ENCODE measurements at regions not wholly inside any gene's neighbourhood (a gene's known extent, or its start where the extent isn't known, plus 50 kb on each side); places are given as distances from the start of the nearest gene placed in this dataset.

DNA sequence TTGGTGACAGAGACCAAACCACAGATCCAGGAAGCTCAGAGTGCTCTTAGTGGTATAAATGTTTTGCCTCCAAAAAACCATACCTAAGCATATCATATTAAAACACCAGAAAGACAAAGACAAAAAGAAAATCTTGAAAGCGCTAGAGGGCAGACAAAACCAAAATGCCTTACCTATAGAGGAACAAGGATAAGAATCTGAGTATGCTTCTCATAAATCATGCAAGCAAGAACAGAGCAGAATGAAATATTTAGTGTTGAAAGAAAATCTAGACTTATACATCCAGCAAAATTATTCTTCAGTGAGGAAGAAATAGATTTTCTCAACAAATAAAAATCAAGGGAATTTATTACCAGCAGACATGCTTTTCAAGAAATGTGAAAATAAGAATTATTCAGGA is 941.0 kb upstream of the INTU start:
- TF ChIP-seq POLR2AphosphoS5 (IDR thresholded peaks at IDR 0.05; ENCODE audit: low read depth, low read length) (no peak), SPI1 (IDR thresholded peaks at IDR 0.05; ENCODE audit: low read depth, low read length) (no peak), PAX5 (IDR thresholded peaks at IDR 0.05; ENCODE audit: insufficient read depth, low read length, severe bottlenecking) (no peak), TAF1 (IDR thresholded peaks at IDR 0.05; ENCODE audit: low read depth, low read length) (no peak), POU2F2 (IDR thresholded peaks at IDR 0.05; ENCODE audit: low read depth, low read length) (no peak), POLR2A (IDR thresholded peaks at IDR 0.05; ENCODE audit: low read depth, low read length) (no peak)
- DNase-seq (ENCODE audit: insufficient read length, low spot score) (no peak), FAIRE-seq (no peak)

DNA sequence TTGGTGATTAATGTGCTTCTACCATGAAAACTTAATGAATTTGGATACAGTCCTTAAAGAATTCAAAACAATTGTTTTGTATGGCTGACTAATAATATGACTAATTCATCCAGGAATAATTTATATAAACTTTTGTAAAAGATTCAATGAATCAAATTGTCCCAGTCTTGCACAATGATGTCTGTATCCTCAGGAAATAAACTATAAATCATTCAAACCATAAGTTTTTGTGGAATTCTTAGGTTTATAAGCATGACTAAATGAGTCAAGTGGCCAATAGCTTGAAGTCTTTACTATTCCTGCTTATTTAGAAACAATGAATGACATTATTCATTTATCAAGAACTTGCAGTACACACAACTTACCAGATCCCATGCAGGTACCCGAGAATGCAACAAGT is 935.0 kb upstream of the INTU start:
- FAIRE-seq (no peak), DNase-seq (ENCODE audit: insufficient read length, low spot score) (no peak)
- TF ChIP-seq PAX5 (IDR thresholded peaks at IDR 0.05; ENCODE audit: insufficient read depth, low read length, severe bottlenecking) (no peak), POU2F2 (IDR thresholded peaks at IDR 0.05; ENCODE audit: low read depth, low read length) (no peak), POLR2AphosphoS5 (IDR thresholded peaks at IDR 0.05; ENCODE audit: low read depth, low read length) (no peak), POLR2A (IDR thresholded peaks at IDR 0.05; ENCODE audit: low read depth, low read length) (no peak), TAF1 (IDR thresholded peaks at IDR 0.05; ENCODE audit: low read depth, low read length) (no peak), SPI1 (IDR thresholded peaks at IDR 0.05; ENCODE audit: low read depth, low read length) (no peak)

- no peak for TF ChIP-seq PAX5 (IDR thresholded peaks at IDR 0.05; ENCODE audit: insufficient read depth, low read length, severe bottlenecking)
- no peak for TF ChIP-seq POLR2AphosphoS5 (IDR thresholded peaks at IDR 0.05; ENCODE audit: low read depth, low read length)
- no peak for TF ChIP-seq POU2F2 (IDR thresholded peaks at IDR 0.05; ENCODE audit: low read depth, low read length)
- TF ChIP-seq SPI1 (IDR thresholded peaks at IDR 0.05; ENCODE audit: low read depth, low read length) = no peak
- no peak for TF ChIP-seq POLR2A (IDR thresholded peaks at IDR 0.05; ENCODE audit: low read depth, low read length)
- no peak for TF ChIP-seq TAF1 (IDR thresholded peaks at IDR 0.05; ENCODE audit: low read depth, low read length)
- FAIRE-seq = no peak
- no peak for DNase-seq (ENCODE audit: insufficient read length, low spot score)
These were observed 934.5 kb upstream of the INTU start for GRCh38 chr4:126698224-126698623.

- TF ChIP-seq POLR2A (IDR thresholded peaks at IDR 0.05; ENCODE audit: low read depth, low read length) (no peak), SPI1 (IDR thresholded peaks at IDR 0.05; ENCODE audit: low read depth, low read length) (no peak), PAX5 (IDR thresholded peaks at IDR 0.05; ENCODE audit: insufficient read depth, low read length, severe bottlenecking) (no peak), POLR2AphosphoS5 (IDR thresholded peaks at IDR 0.05; ENCODE audit: low read depth, low read length) (no peak), TAF1 (IDR thresholded peaks at IDR 0.05; ENCODE audit: low read depth, low read length) (no peak), POU2F2 (IDR thresholded peaks at IDR 0.05; ENCODE audit: low read depth, low read length) (no peak)
- FAIRE-seq (no peak), DNase-seq (ENCODE audit: insufficient read length, low spot score) (no peak)
These were observed 931.0 kb upstream of the INTU start for GRCh38 chr4:126701756-126702155.

GRCh38 chr4:126702747-126703146 is 930.0 kb upstream of the INTU start:
- FAIRE-seq (no peak), DNase-seq (ENCODE audit: insufficient read length, low spot score) (no peak)
- TF ChIP-seq POLR2AphosphoS5 (IDR thresholded peaks at IDR 0.05; ENCODE audit: low read depth, low read length) (no peak), POLR2A (IDR thresholded peaks at IDR 0.05; ENCODE audit: low read depth, low read length) (no peak), PAX5 (IDR thresholded peaks at IDR 0.05; ENCODE audit: insufficient read depth, low read length, severe bottlenecking) (no peak), POU2F2 (IDR thresholded peaks at IDR 0.05; ENCODE audit: low read depth, low read length) (no peak), SPI1 (IDR thresholded peaks at IDR 0.05; ENCODE audit: low read depth, low read length) (no peak), TAF1 (IDR thresholded peaks at IDR 0.05; ENCODE audit: low read depth, low read length) (no peak)

- no peak for TF ChIP-seq POLR2A (IDR thresholded peaks at IDR 0.05; ENCODE audit: low read depth, low read length)
- TF ChIP-seq SPI1 (IDR thresholded peaks at IDR 0.05; ENCODE audit: low read depth, low read length) = no peak
- no peak for TF ChIP-seq POLR2AphosphoS5 (IDR thresholded peaks at IDR 0.05; ENCODE audit: low read depth, low read length)
- no peak for TF ChIP-seq PAX5 (IDR thresholded peaks at IDR 0.05; ENCODE audit: insufficient read depth, low read length, severe bottlenecking)
- TF ChIP-seq TAF1 (IDR thresholded peaks at IDR 0.05; ENCODE audit: low read depth, low read length) = no peak
- no peak for TF ChIP-seq POU2F2 (IDR thresholded peaks at IDR 0.05; ENCODE audit: low read depth, low read length)
- no peak for FAIRE-seq
- no peak for DNase-seq (ENCODE audit: insufficient read length, low spot score)
These were observed 927.5 kb upstream of the INTU start for GRCh38 chr4:126705266-126705665.

- DNase-seq (ENCODE audit: insufficient read length, low spot score) (no peak), FAIRE-seq (no peak)
- TF ChIP-seq PAX5 (IDR thresholded peaks at IDR 0.05; ENCODE audit: insufficient read depth, low read length, severe bottlenecking) (no peak), SPI1 (IDR thresholded peaks at IDR 0.05; ENCODE audit: low read depth, low read length) (no peak), POLR2A (IDR thresholded peaks at IDR 0.05; ENCODE audit: low read depth, low read length) (no peak), POU2F2 (IDR thresholded peaks at IDR 0.05; ENCODE audit: low read depth, low read length) (no peak), POLR2AphosphoS5 (IDR thresholded peaks at IDR 0.05; ENCODE audit: low read depth, low read length) (no peak), TAF1 (IDR thresholded peaks at IDR 0.05; ENCODE audit: low read depth, low read length) (no peak)
These were observed 924.0 kb upstream of the INTU start for GRCh38 chr4:126708716-126709115.

DNA sequence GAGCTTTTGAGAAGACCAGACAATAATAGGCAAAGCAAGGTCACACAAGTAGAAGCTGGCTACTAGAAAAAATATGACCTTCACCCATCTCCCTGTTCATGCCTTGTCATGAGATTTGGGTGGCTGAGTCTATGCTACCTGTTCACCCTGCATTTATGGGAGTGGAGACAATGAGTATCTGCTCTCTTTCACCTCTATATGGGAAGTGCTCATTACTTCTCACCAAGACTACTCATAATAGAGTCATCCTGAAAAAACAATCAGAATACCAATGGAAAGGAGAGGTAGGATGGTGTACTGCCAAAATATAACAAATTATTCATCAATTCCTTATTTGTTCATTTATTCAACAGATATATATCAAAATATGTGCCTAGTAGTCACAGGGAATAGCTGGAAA is 921.8 kb upstream of the INTU start:
- FAIRE-seq = no peak
- DNase-seq (ENCODE audit: insufficient read length, low spot score) = no peak
- TF ChIP-seq TAF1 (IDR thresholded peaks at IDR 0.05; ENCODE audit: low read depth, low read length) = no peak
- TF ChIP-seq PAX5 (IDR thresholded peaks at IDR 0.05; ENCODE audit: insufficient read depth, low read length, severe bottlenecking) = no peak
- TF ChIP-seq POLR2AphosphoS5 (IDR thresholded peaks at IDR 0.05; ENCODE audit: low read depth, low read length) = no peak
- TF ChIP-seq POLR2A (IDR thresholded peaks at IDR 0.05; ENCODE audit: low read depth, low read length) = no peak
- TF ChIP-seq POU2F2 (IDR thresholded peaks at IDR 0.05; ENCODE audit: low read depth, low read length) = no peak
- TF ChIP-seq SPI1 (IDR thresholded peaks at IDR 0.05; ENCODE audit: low read depth, low read length) = no peak

DNA sequence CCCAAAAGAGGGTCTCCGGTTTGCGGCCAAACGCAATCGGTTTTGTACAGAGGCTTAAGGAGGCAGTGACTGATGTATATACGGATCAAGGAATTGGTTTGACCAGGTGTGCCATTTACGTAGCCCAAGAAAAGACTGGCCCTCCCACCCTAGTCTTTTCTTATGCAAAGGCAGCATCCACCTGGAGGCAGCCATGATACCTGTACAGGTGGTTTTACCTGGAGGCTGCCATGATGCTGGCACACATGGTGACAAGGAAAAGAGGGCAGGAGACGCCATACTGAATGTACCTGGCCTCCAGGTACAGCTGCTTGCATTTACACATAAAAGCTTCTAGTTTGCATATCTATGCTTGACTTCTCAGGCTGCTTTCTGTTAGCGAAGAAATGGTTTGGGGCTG is 917.7 kb upstream of the INTU start:
- no peak for FAIRE-seq
- DNase-seq (ENCODE audit: insufficient read length, low spot score) = no peak
- no peak for TF ChIP-seq SPI1 (IDR thresholded peaks at IDR 0.05; ENCODE audit: low read depth, low read length)
- no peak for TF ChIP-seq POLR2AphosphoS5 (IDR thresholded peaks at IDR 0.05; ENCODE audit: low read depth, low read length)
- TF ChIP-seq TAF1 (IDR thresholded peaks at IDR 0.05; ENCODE audit: low read depth, low read length) = no peak
- TF ChIP-seq POLR2A (IDR thresholded peaks at IDR 0.05; ENCODE audit: low read depth, low read length) = no peak
- TF ChIP-seq PAX5 (IDR thresholded peaks at IDR 0.05; ENCODE audit: insufficient read depth, low read length, severe bottlenecking) = no peak
- TF ChIP-seq POU2F2 (IDR thresholded peaks at IDR 0.05; ENCODE audit: low read depth, low read length) = no peak

- DNase-seq (ENCODE audit: insufficient read length, low spot score) (no peak), FAIRE-seq (no peak)
- no peak for TF ChIP-seq TAF1 (IDR thresholded peaks at IDR 0.05; ENCODE audit: low read depth, low read length)
- TF ChIP-seq POLR2AphosphoS5 (IDR thresholded peaks at IDR 0.05; ENCODE audit: low read depth, low read length) = no peak
These were observed 917.1 kb upstream of the INTU start for GRCh38 chr4:126715681-126716080.
